Activated CD4-positive, alpha-beta T cell treated with anti-CD3 and anti-CD28 coated beads, Interleukin-2, Interleukin-6, amounts not matched to agents 100 ng/mL and 50 ng/mL, durations not matched to agents 16 hours and 8 hours (primary cell): ENCODE measurements at regions not wholly inside any gene's neighbourhood (a gene's known extent, or its start where the extent isn't known, plus 50 kb on each side); places are given as distances from the start of the nearest gene placed in this dataset.

Experiments used
- DNase-seq: peaks from one replicate; pipeline ENCODE4 v3.0.0-alpha.2; 2020

GRCh38 chr4:36494747-36495146, 213.3 kb downstream of the DTHD1 start:
- DNase-seq, result no peak

GRCh38 chr4:36502350-36502749, 220.9 kb downstream of the DTHD1 start:
- DNase-seq, result no peak

GRCh38 chr4:36508394-36508793, 227.0 kb downstream of the DTHD1 start:
- DNase-seq, result no peak

- no peak for DNase-seq
Measured at GRCh38 chr4:36509845-36510244, 228.4 kb downstream of the DTHD1 start.

GRCh38 chr4:36511785-36512184, 230.4 kb downstream of the DTHD1 start:
- DNase-seq, result no peak

GRCh38 chr4:36516522-36517095, 235.2 kb downstream of the DTHD1 start:
- DNase-seq, result no peak

- DNase-seq, result no peak
Measured at GRCh38 chr4:36523182-36523581, 241.8 kb downstream of the DTHD1 start.

GRCh38 chr4:36532670-36533379, 251.4 kb downstream of the DTHD1 start:
- no peak for DNase-seq

- no peak for DNase-seq
Measured at GRCh38 chr4:36533944-36534343, 252.5 kb downstream of the DTHD1 start.

GRCh38 chr4:36547383-36547782, 266.0 kb downstream of the DTHD1 start:
- no peak for DNase-seq

- DNase-seq, result no peak
Measured at GRCh38 chr4:36549252-36549651, 267.8 kb downstream of the DTHD1 start.

GRCh38 chr4:36549992-36550391, 268.6 kb downstream of the DTHD1 start:
- DNase-seq, result no peak

- peak; percentile 43 for DNase-seq
Measured at GRCh38 chr4:36551697-36552214, 270.3 kb downstream of the DTHD1 start.

GRCh38 chr4:36553029-36553428, 271.6 kb downstream of the DTHD1 start:
- DNase-seq, result no peak

- no peak for DNase-seq
Measured at GRCh38 chr4:36553453-36553852, 272.0 kb downstream of the DTHD1 start.

- no peak for DNase-seq
Measured at GRCh38 chr4:36556984-36557383, 275.6 kb downstream of the DTHD1 start.

GRCh38 chr4:36568575-36568974, 287.2 kb downstream of the DTHD1 start:
- DNase-seq, result no peak

GRCh38 chr4:36573441-36573840, 292.0 kb downstream of the DTHD1 start:
- DNase-seq, result no peak

GRCh38 chr4:36574816-36575215, 293.4 kb downstream of the DTHD1 start:
- DNase-seq, result no peak

- DNase-seq, result no peak
Measured at GRCh38 chr4:36582198-36582597, 300.8 kb downstream of the DTHD1 start.

- no peak for DNase-seq
Measured at GRCh38 chr4:36587909-36588472, 306.6 kb downstream of the DTHD1 start.

GRCh38 chr4:36590343-36590742, 308.9 kb downstream of the DTHD1 start:
- DNase-seq, result no peak

GRCh38 chr4:36601864-36602495, 320.6 kb downstream of the DTHD1 start:
- no peak for DNase-seq

- DNase-seq, result no peak
Measured at GRCh38 chr4:36609661-36610060, 328.2 kb downstream of the DTHD1 start.
